Astrocyte (in vitro differentiated cells and primary cell): ENCODE measurements at regions not wholly inside any gene's neighbourhood (a gene's known extent, or its start where the extent isn't known, plus 50 kb on each side); places are given as distances from the start of the nearest gene placed in this dataset.

ENCODE experiments used
- CTCF ChIP-seq: IDR thresholded peaks from 2 replicates; pipeline ENCODE4 v1.5.1; 2011; ENCODE audit warnings: low read depth, mild to moderate bottlenecking, inconsistent platforms, low read length, moderate library complexity; ENCODE audit not compliant: insufficient read depth
- EZH2 ChIP-seq: IDR thresholded peaks from 2 replicates; pipeline ENCODE4 v1.6.1; 2012; ENCODE audit warnings: mild to moderate bottlenecking, low read length, inconsistent platforms; ENCODE audit not compliant: insufficient read depth

DNA sequence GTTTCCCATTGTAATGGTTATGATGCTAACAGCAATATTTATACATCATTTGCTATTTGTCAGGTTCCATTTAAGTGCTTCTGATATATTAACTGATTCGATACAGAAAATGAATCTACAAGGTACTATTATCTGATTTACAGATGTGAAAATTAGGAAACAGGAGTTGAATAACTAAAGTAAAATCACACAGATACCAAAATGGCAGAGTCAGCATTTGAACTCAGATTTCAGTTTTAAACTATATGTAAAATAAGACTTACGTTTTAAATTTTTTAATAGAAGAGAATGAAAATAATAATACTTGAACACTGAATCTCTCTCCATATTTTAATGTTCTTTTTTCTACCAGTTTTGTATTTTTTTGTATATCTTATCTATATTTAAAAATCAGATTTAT lies 313.2 kb downstream of the MDFIC start:
- TF ChIP-seq EZH2 (no peak), CTCF (no peak)
